IMR-90 (cell line): ENCODE measurements at regions not wholly inside any gene's neighbourhood (a gene's known extent, or its start where the extent isn't known, plus 50 kb on each side); places are given as distances from the start of the nearest gene placed in this dataset.

Source experiments
- ATAC-seq: fragments of 200-7000 bp; cut with Tn5 transposase; 2 replicates; pipeline ENCODE4 v1.9.1; 2020; ENCODE audit warnings: low read depth, mild to moderate bottlenecking, moderate library complexity
- BruUV-seq: library from RNA; stranded (reverse); fragments of 400-500 nt; replicated peaks from 2 replicates; lab custom pipeline; 2021; lab: Mats Ljungman, UMichigan
- CTCF ChIA-PET: fragments of 300-600 bp; formaldehyde crosslinking; extraction: SDS; loops from one replicate; lab custom pipeline; 2021; ENCODE audit warnings: antibody characterized with exemption; lab: Yijun Ruan, JAX
- POLR2A ChIA-PET: fragments of 300-600 bp; sonication (Branson Sonifier 250); formaldehyde crosslinking; loops from one replicate; lab custom pipeline; 2022; ENCODE audit warnings: antibody characterized with exemption; ENCODE audit not compliant: unreplicated experiment; lab: Charles Lee
- DNase-seq: peaks from one replicate; pipeline ENCODE4 v3.0.0; 2013
- H2AFZ ChIP-seq: replicated peaks from 2 replicates; pipeline ENCODE3; 2013; ENCODE audit warnings: low read length, mild to moderate bottlenecking; ENCODE audit not compliant: poor library complexity
- H2AK5ac ChIP-seq: 2 replicates; pipeline ENCODE4 v1.6.1; 2013; ENCODE audit warnings: low read depth, low read length, inconsistent platforms
- H2AK9ac ChIP-seq: replicated peaks from 2 replicates; pipeline ENCODE3; 2013; ENCODE audit warnings: mild to moderate bottlenecking, low read depth, low read length, moderate library complexity; ENCODE audit not compliant: poor library complexity
- H2BK120ac ChIP-seq: 2 replicates; pipeline ENCODE4 v1.6.1; 2013; ENCODE audit warnings: low read depth, low read length, inconsistent platforms
- H2BK15ac ChIP-seq: 3 replicates; pipeline ENCODE4 v1.6.1; 2013; ENCODE audit warnings: low read depth, low read length, inconsistent platforms
- H2BK20ac ChIP-seq: 2 replicates; pipeline ENCODE4 v1.6.1; 2013; ENCODE audit warnings: low read depth, mild to moderate bottlenecking, inconsistent platforms, low read length, moderate library complexity
- H2BK5ac ChIP-seq: 2 replicates; pipeline ENCODE4 v1.6.1; 2013; ENCODE audit warnings: mild to moderate bottlenecking, low read depth, low read length, inconsistent platforms; ENCODE audit not compliant: poor library complexity, severe bottlenecking
- H3K14ac ChIP-seq: replicated peaks from 2 replicates; pipeline ENCODE4 v1.6.1; 2013; ENCODE audit warnings: low read depth, low read length, inconsistent platforms
- H3K18ac ChIP-seq: 2 replicates; pipeline ENCODE4 v1.6.1; 2013; ENCODE audit warnings: low read depth, low read length, control low read depth
- H3K23ac ChIP-seq: 2 replicates; pipeline ENCODE4 v1.6.1; 2013; ENCODE audit warnings: low read depth, low read length, inconsistent platforms
- H3K27ac ChIP-seq: 2 replicates; pipeline ENCODE4 v1.5.1; 2013; ENCODE audit warnings: mild to moderate bottlenecking, control low read depth, low read length; ENCODE audit not compliant: insufficient read depth
- H3K27me3 ChIP-seq: 2 replicates; pipeline ENCODE4 v1.6.1; 2013; ENCODE audit warnings: low read length; ENCODE audit not compliant: control insufficient read depth, insufficient read depth
- H3K36me3 ChIP-seq: 2 replicates; pipeline ENCODE4 v1.6.1; 2013; ENCODE audit warnings: low read length, mixed read lengths; ENCODE audit not compliant: control insufficient read depth, insufficient read depth
- H3K4ac ChIP-seq: 2 replicates; pipeline ENCODE4 v1.6.1; 2013; ENCODE audit warnings: low read depth, low read length, inconsistent platforms
- H3K4me1 ChIP-seq: 2 replicates; pipeline ENCODE4 v1.6.1; 2013; ENCODE audit warnings: low read length, mixed read lengths; ENCODE audit not compliant: control insufficient read depth, insufficient read depth
- H3K4me2 ChIP-seq: 2 replicates; pipeline ENCODE4 v1.6.1; 2013; ENCODE audit warnings: low read depth, mild to moderate bottlenecking, control low read depth, low read length, moderate library complexity
- H3K4me3 ChIP-seq: 2 replicates; pipeline ENCODE4 v1.5.1; 2013; ENCODE audit warnings: low read depth, mild to moderate bottlenecking, control low read depth, low read length, moderate library complexity; ENCODE audit not compliant: insufficient read depth
- H3K56ac ChIP-seq: 2 replicates; pipeline ENCODE4 v1.6.1; 2013; ENCODE audit warnings: low read length, inconsistent platforms; ENCODE audit not compliant: insufficient read depth; ENCODE audit errors: extremely low read depth
- H3K79me1 ChIP-seq, 2 experiments: 2 replicates each; pipeline ENCODE4 v1.6.1; 2013; ENCODE audit warnings: low read length in 2 of 2, inconsistent platforms in 1 of 2, low read depth in 1 of 2
- H3K9ac ChIP-seq: 2 replicates; pipeline ENCODE4 v1.6.1; 2013; ENCODE audit warnings: low read depth, low read length, control low read depth
- H3K9me1 ChIP-seq: 2 replicates; pipeline ENCODE4 v1.6.1; 2013; ENCODE audit warnings: low read length, inconsistent platforms; ENCODE audit not compliant: insufficient read depth
- H3K9me3 ChIP-seq: 2 replicates; pipeline ENCODE4 v1.6.1; 2013; ENCODE audit warnings: low read length; ENCODE audit not compliant: control insufficient read depth, insufficient read depth
- H4K20me1 ChIP-seq: 2 replicates; pipeline ENCODE4 v1.6.1; 2013; ENCODE audit warnings: low read length, inconsistent platforms; ENCODE audit not compliant: insufficient read depth
- H4K5ac ChIP-seq: 2 replicates; pipeline ENCODE4 v1.6.1; 2013; ENCODE audit warnings: mild to moderate bottlenecking, low read depth, low read length, control low read depth
- H4K8ac ChIP-seq, 2 experiments: 2 replicates each; pipeline ENCODE4 v1.6.1; 2013; ENCODE audit warnings: low read depth in 2 of 2, low read length in 2 of 2, control low read depth in 1 of 2, inconsistent platforms in 1 of 2
- H4K91ac ChIP-seq: 2 replicates; pipeline ENCODE4 v1.6.1; 2013; ENCODE audit warnings: low read depth, low read length, inconsistent platforms; ENCODE audit not compliant: insufficient read depth
- FOS ChIP-seq: fragments of 150-350 bp; IDR thresholded peaks from 2 replicates; pipeline ENCODE4 v1.6.1; 2016; ENCODE audit warnings: low read depth, low read length
- SMC3 ChIP-seq: fragments of 150-350 bp; IDR thresholded peaks from 2 replicates; pipeline ENCODE4 v1.6.1; 2016; ENCODE audit warnings: low read depth, mild to moderate bottlenecking, antibody characterized with exemption, low read length, moderate library complexity
- WGBS, 2 experiments: methylation state at CpG; one replicate each; pipeline versions ENCODE4 v1.1.5 to v1.1.7; 2013; ENCODE audit warnings: missing lambda C conversion rate in 2 of 2; ENCODE audit not compliant: insufficient read length in 1 of 2; ENCODE audit errors: extremely low coverage in 2 of 2; 5-methylcytosine and 5-hydroxymethylcytosine counted together
- dilution Hi-C: fragments of 300-500 bp; cut with HindIII; formaldehyde crosslinking; loops from one replicate; pipeline ENCODE4 v1.14.3; 2018; ENCODE audit warnings: low sequenced_read_pairs; ENCODE audit not compliant: unreplicated experiment
- in situ Hi-C: fragments of 300-500 bp; cut with MboI; formaldehyde crosslinking; loops from 3 replicates; pipeline ENCODE4 v1.14.3; 2019; ENCODE audit warnings: low sequenced_read_pairs, inconsistent platforms, mixed read lengths
- intact Hi-C: fragments of 100-400 bp; cut with micrococcal nuclease; formaldehyde crosslinking; loops from 2 replicates; pipeline ENCODE4 v1.10.0; 2022

GRCh38 chr2:234867882-234868285 is 83.9 kb upstream of the SH3BP4 start:
- intact Hi-C loops, result no loop called here
- Histone ChIP-seq H2AFZ (no peak overlapping the region), H3K23ac (no peak overlapping the region), H3K56ac (no peak overlapping the region), H2AK5ac (no peak overlapping the region), H2BK20ac (no peak overlapping the region), H4K8ac (no peak overlapping the region), H4K91ac (no peak overlapping the region), H3K9me1 (peaks cover 7% of the 10 kb centered on the region), H3K14ac (no peak overlapping the region), H3K4me2 (no peak overlapping the region), H2BK15ac (no peak overlapping the region), H3K27ac (no peak overlapping the region), H3K4me1 (peaks cover 5% of the 10 kb centered on the region), H3K9ac (no peak overlapping the region), H2AK9ac (no peak overlapping the region), H3K9me3 (no peaks in the 10 kb centered on the region; the same call in 1 of the 2 replicates), H3K4ac (no peak overlapping the region), H3K36me3 (no peaks in the 10 kb centered on the region), H4K5ac (no peak overlapping the region), H3K27me3 (no peaks in the 10 kb centered on the region), H3K18ac (no peak overlapping the region), H3K79me1 (no peaks in the 10 kb centered on the region), H3K4me3 (no peak overlapping the region), H4K20me1 (no peaks in the 10 kb centered on the region), H2BK120ac (no peak overlapping the region), H2BK5ac (no peak overlapping the region)
- POLR2A ChIA-PET, result no interaction called here
- dilution Hi-C loops, result no loop called here
- DNase-seq (no peak), ATAC-seq (no peak)
- TF ChIP-seq SMC3, result no peak
- TF ChIP-seq FOS, result no peak
- no CpG with 5 or more reads among the region's 3 CpGs for WGBS, 2 experiments
- CTCF ChIA-PET, result no interaction called here
- in situ Hi-C loops, result no loop called here
- BruUV-seq, result no TSS peak
